BLaER1 (cell line): ENCODE measurements at regions not wholly inside any gene's neighbourhood (a gene's known extent, or its start where the extent isn't known, plus 50 kb on each side); places are given as distances from the start of the nearest gene placed in this dataset.

Source experiments
- H3K27ac ChIP-seq: shearing (Covaris generic); formaldehyde crosslinking; 2 replicates; pipeline ENCODE4 v1.8.1; 2022
- H3K27me3 ChIP-seq: shearing (Covaris generic); formaldehyde crosslinking; 2 replicates; pipeline ENCODE4 v1.8.1; 2022
- H3K36me3 ChIP-seq: shearing (Covaris generic); formaldehyde crosslinking; 2 replicates; pipeline ENCODE4 v1.8.1; 2022
- H3K4me1 ChIP-seq: shearing (Covaris generic); formaldehyde crosslinking; 2 replicates; pipeline ENCODE4 v1.8.1; 2022
- H3K4me2 ChIP-seq: shearing (Covaris generic); formaldehyde crosslinking; 2 replicates; pipeline ENCODE4 v1.8.1; 2022
- H3K4me3 ChIP-seq: shearing (Covaris generic); formaldehyde crosslinking; 2 replicates; pipeline ENCODE4 v1.8.1; 2022
- H3K9ac ChIP-seq: shearing (Covaris generic); formaldehyde crosslinking; 2 replicates; pipeline ENCODE4 v1.8.1; 2022
- H3K9me3 ChIP-seq: shearing (Covaris generic); formaldehyde crosslinking; 2 replicates; pipeline ENCODE4 v1.8.1; 2022
- H4K20me1 ChIP-seq: shearing (Covaris generic); formaldehyde crosslinking; 2 replicates; pipeline ENCODE4 v1.8.1; 2022
- Cebpa-rat ChIP-seq: shearing (Covaris generic); IDR thresholded peaks from 2 replicates; pipeline ENCODE4 v1.8.1; 2022

GRCh38 chr20:40449144-40449690 is 239.8 kb downstream of the MAFB start:
- Histone ChIP-seq H3K9ac (no peak overlapping the region), H3K4me3 (no peak overlapping the region), H4K20me1 (no peaks in the 10 kb centered on the region), H3K27me3 (no peaks in the 10 kb centered on the region), H3K4me1 (peaks cover 19% of the 10 kb centered on the region), H3K9me3 (no peaks in the 10 kb centered on the region; the same call in 1 of the 2 replicates), H3K36me3 (no peaks in the 10 kb centered on the region), H3K4me2 (no peak overlapping the region), H3K27ac (no peak overlapping the region)
- TF ChIP-seq Cebpa-rat: no peak

- no peak overlapping the region for H3K4me3 ChIP-seq
- H4K20me1 ChIP-seq: no peaks in the 10 kb centered on the region
- no peaks in the 10 kb centered on the region for H3K27me3 ChIP-seq
- no peak overlapping the region for H3K4me2 ChIP-seq
- H3K36me3 ChIP-seq: no peaks in the 10 kb centered on the region
- H3K27ac ChIP-seq: no peak overlapping the region
- H3K9me3 ChIP-seq: no peaks in the 10 kb centered on the region
- H3K9ac ChIP-seq: no peak overlapping the region
- no peak for TF ChIP-seq Cebpa-rat
- H3K4me1 ChIP-seq: peaks cover 9% of the 10 kb centered on the region
Measured at GRCh38 chr20:40446888-40447287, 242.1 kb downstream of the MAFB start.

GRCh38 chr20:40444516-40444915 is 244.5 kb downstream of the MAFB start:
- no peaks in the 10 kb centered on the region for H4K20me1 ChIP-seq
- no peaks in the 10 kb centered on the region for H3K9me3 ChIP-seq
- no peak overlapping the region for H3K4me3 ChIP-seq
- no peak overlapping the region for H3K9ac ChIP-seq
- peaks cover 9% of the 10 kb centered on the region for H3K4me1 ChIP-seq
- no peak overlapping the region for H3K27ac ChIP-seq
- H3K4me2 ChIP-seq: no peak overlapping the region
- no peak for TF ChIP-seq Cebpa-rat
- H3K27me3 ChIP-seq: no peaks in the 10 kb centered on the region
- H3K36me3 ChIP-seq: no peaks in the 10 kb centered on the region

GRCh38 chr20:40443753-40444152 is 245.3 kb downstream of the MAFB start:
- H3K27me3 ChIP-seq: no peaks in the 10 kb centered on the region
- H3K36me3 ChIP-seq: no peaks in the 10 kb centered on the region
- H4K20me1 ChIP-seq: no peaks in the 10 kb centered on the region
- no peak overlapping the region for H3K27ac ChIP-seq
- no peak for TF ChIP-seq Cebpa-rat
- H3K9ac ChIP-seq: no peak overlapping the region
- no peaks in the 10 kb centered on the region for H3K9me3 ChIP-seq
- H3K4me1 ChIP-seq: peaks cover 9% of the 10 kb centered on the region
- H3K4me2 ChIP-seq: no peak overlapping the region
- no peak overlapping the region for H3K4me3 ChIP-seq

- H3K9me3 ChIP-seq: no peaks in the 10 kb centered on the region
- H4K20me1 ChIP-seq: no peaks in the 10 kb centered on the region
- no peak overlapping the region for H3K9ac ChIP-seq
- TF ChIP-seq Cebpa-rat: no peak
- H3K36me3 ChIP-seq: no peaks in the 10 kb centered on the region
- no peak overlapping the region for H3K27ac ChIP-seq
- no peak overlapping the region for H3K4me3 ChIP-seq
- H3K27me3 ChIP-seq: no peaks in the 10 kb centered on the region
- peaks cover 3% of the 10 kb centered on the region for H3K4me1 ChIP-seq
- H3K4me2 ChIP-seq: no peak overlapping the region
Measured at GRCh38 chr20:40442181-40442963, 246.7 kb downstream of the MAFB start.

GRCh38 chr20:40441771-40442170 is 247.3 kb downstream of the MAFB start:
- no peak for TF ChIP-seq Cebpa-rat
- Histone ChIP-seq H3K27ac (no peak overlapping the region), H3K9ac (no peak overlapping the region), H4K20me1 (no peaks in the 10 kb centered on the region), H3K4me3 (no peak overlapping the region), H3K36me3 (no peaks in the 10 kb centered on the region), H3K9me3 (no peaks in the 10 kb centered on the region), H3K27me3 (no peaks in the 10 kb centered on the region), H3K4me1 (no peaks in the 10 kb centered on the region), H3K4me2 (no peak overlapping the region)

- Histone ChIP-seq H3K36me3 (no peaks in the 10 kb centered on the region), H3K4me2 (no peak overlapping the region), H3K27me3 (no peaks in the 10 kb centered on the region), H4K20me1 (no peaks in the 10 kb centered on the region), H3K4me1 (peaks cover 5% of the 10 kb centered on the region), H3K9ac (no peak overlapping the region), H3K9me3 (no peaks in the 10 kb centered on the region), H3K27ac (no peak overlapping the region), H3K4me3 (no peak overlapping the region)
- TF ChIP-seq Cebpa-rat: no peak
Measured at GRCh38 chr20:40438161-40438830, 250.7 kb downstream of the MAFB start.

GRCh38 chr20:40436011-40436410 is 253.0 kb downstream of the MAFB start:
- no peaks in the 10 kb centered on the region for H3K9me3 ChIP-seq

GRCh38 chr20:40435146-40435895 is 253.7 kb downstream of the MAFB start:
- no peaks in the 10 kb centered on the region for H3K9me3 ChIP-seq
- H3K4me1 ChIP-seq: peaks cover 8% of the 10 kb centered on the region
- H3K27me3 ChIP-seq: no peaks in the 10 kb centered on the region
- no peak for TF ChIP-seq Cebpa-rat
- H4K20me1 ChIP-seq: no peaks in the 10 kb centered on the region
- H3K4me2 ChIP-seq: no peak overlapping the region
- no peaks in the 10 kb centered on the region for H3K36me3 ChIP-seq
- H3K27ac ChIP-seq: no peak overlapping the region
- no peak overlapping the region for H3K4me3 ChIP-seq
- no peak overlapping the region for H3K9ac ChIP-seq

More at GRCh38 chr20:40436011-40436410, 253.0 kb downstream of the MAFB start:
- H3K36me3 ChIP-seq: no peaks in the 10 kb centered on the region
- H3K27me3 ChIP-seq: no peaks in the 10 kb centered on the region
- TF ChIP-seq Cebpa-rat: no peak
- H3K4me1 ChIP-seq: peaks cover 8% of the 10 kb centered on the region
- no peak overlapping the region for H3K4me2 ChIP-seq
- no peaks in the 10 kb centered on the region for H4K20me1 ChIP-seq
- no peak overlapping the region for H3K4me3 ChIP-seq
- H3K9ac ChIP-seq: no peak overlapping the region
- no peak overlapping the region for H3K27ac ChIP-seq
